Urinary bladder (tissue), 3 donors: ENCODE measurements at regions not wholly inside any gene's neighbourhood (a gene's known extent, or its start where the extent isn't known, plus 50 kb on each side); places are given as distances from the start of the nearest gene placed in this dataset.

Experiments used
- DNase-seq: peaks from one replicate; pipeline ENCODE4 v3.0.0-alpha.2; 2015; ENCODE audit errors: extremely low spot score
- H3K27ac ChIP-seq: one replicate; pipeline ENCODE4 v1.5.1; 2013; ENCODE audit warnings: low read depth, mild to moderate bottlenecking, moderate library complexity
- H3K36me3 ChIP-seq: one replicate; pipeline ENCODE4 v1.6.1; 2013; ENCODE audit warnings: mild to moderate bottlenecking, moderate library complexity; ENCODE audit not compliant: insufficient read depth
- H3K4me1 ChIP-seq: one replicate; pipeline ENCODE4 v1.6.1; 2013; ENCODE audit warnings: mild to moderate bottlenecking, moderate library complexity; ENCODE audit not compliant: insufficient read depth
- H3K4me3 ChIP-seq: one replicate; pipeline ENCODE4 v1.5.1; 2013; ENCODE audit warnings: low read depth, low read length
- WGBS: extraction: QIAGEN DNeasy Blood & Tissue Kit; methylation state at CpG from one replicate; pipeline ENCODE4 v1.1.7; 2013; 5-methylcytosine and 5-hydroxymethylcytosine counted together
- donor health status: healthy with polysubstance abuse.
- donor health status: healthy.

DNA sequence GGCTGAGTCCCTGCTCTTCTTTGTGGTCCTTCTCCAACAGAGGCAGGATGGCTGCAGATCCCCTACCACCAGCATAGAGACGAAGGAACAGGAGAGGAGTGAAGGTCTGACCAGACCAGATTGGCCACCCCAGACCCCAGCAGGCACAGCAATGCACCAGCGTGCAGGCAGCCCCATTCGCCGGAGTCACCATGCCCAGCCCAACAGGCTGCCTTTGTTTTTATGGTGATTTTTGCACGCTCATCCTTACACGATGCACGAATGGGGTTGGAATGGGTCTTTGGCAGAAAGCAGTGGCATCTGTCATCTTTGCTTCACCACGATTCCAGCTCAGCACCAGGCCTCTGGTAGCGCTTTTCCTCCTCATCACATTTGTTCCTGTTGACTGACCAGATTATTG is 427.6 kb downstream of the INHBA start:
- no peak for DNase-seq
- no peak overlapping the region for H3K27ac ChIP-seq
- no peaks in the 10 kb centered on the region for H3K36me3 ChIP-seq
- 93% methylated on average over 9 of the region's 9 CpGs for WGBS
- H3K4me1 ChIP-seq: no peaks in the 10 kb centered on the region
- H3K4me3 ChIP-seq: no peak overlapping the region

DNA sequence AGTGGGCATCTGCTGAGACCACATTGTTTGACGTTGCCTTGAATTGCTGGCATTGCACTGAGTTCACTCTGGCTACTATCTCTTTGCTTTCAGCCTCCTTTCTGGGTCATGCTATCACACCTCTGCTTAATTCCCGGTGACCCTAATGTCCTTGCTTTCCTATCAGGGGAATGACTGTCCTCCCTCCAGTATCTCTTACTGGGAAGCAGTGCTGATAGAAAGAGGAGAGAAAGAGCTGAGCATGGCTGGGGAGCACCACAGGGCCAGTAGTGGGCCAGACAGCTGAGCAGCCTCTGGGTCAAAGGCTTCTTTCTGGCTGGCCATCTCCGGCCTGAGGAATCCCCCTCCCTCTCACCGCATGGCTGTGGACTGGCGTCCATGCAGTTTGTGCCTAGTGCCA is 428.7 kb downstream of the INHBA start:
- DNase-seq: no peak
- WGBS: 87% methylated on average over 5 of the region's 5 CpGs

DNA sequence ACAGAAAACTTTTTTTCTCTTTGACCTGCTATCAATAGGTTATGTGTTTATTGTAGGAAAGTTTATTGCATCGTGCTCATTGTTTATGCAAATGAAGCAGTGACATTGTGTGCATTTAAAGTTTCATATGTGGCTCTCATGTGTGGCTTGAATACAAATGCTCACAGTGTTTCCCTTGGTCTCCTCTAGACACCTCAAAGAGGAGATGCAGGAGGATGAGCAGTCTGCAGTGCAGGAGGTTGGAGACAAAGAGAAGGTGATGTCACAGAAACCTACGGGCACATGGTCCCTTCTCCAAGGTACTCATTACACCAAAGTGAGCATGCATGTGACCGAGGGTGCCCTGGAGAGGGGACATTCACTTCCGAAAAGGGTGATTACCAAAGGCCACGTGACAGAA is 430.2 kb downstream of the INHBA start:
- 93% methylated on average over 5 of the region's 5 CpGs for WGBS
- Histone ChIP-seq H3K36me3 (no peaks in the 10 kb centered on the region), H3K4me1 (no peaks in the 10 kb centered on the region), H3K27ac (no peak overlapping the region), H3K4me3 (no peak overlapping the region)
- no peak for DNase-seq

More for the DNA sequence above, 428.7 kb downstream of the INHBA start:
- Histone ChIP-seq H3K4me3 (no peak overlapping the region), H3K27ac (no peak overlapping the region), H3K36me3 (no peaks in the 10 kb centered on the region), H3K4me1 (no peaks in the 10 kb centered on the region)

DNA sequence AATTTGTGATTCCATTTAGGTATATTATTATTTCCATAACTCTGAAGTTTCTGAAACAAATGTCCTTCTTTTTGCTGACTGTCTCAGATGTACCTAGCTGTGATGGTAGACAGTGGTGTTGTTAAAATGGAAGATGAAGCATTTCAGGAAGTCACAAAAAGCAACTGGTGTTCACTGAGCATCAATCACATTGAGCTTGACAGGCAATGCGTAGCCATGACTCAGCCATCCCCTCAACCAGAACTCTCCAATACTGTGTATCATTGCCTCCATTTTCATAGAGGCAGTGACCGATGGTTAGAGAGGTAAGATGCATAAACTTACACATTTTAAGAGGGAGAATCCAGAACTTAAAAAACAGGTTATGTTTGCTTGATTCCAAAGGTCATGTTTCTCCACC is 434.0 kb downstream of the INHBA start:
- DNase-seq: no peak
- no peaks in the 10 kb centered on the region for H3K36me3 ChIP-seq
- no peaks in the 10 kb centered on the region for H3K4me1 ChIP-seq
- H3K4me3 ChIP-seq: no peak overlapping the region
- H3K27ac ChIP-seq: no peak overlapping the region
- WGBS: 97% methylated on average over 2 of the region's 2 CpGs

DNA sequence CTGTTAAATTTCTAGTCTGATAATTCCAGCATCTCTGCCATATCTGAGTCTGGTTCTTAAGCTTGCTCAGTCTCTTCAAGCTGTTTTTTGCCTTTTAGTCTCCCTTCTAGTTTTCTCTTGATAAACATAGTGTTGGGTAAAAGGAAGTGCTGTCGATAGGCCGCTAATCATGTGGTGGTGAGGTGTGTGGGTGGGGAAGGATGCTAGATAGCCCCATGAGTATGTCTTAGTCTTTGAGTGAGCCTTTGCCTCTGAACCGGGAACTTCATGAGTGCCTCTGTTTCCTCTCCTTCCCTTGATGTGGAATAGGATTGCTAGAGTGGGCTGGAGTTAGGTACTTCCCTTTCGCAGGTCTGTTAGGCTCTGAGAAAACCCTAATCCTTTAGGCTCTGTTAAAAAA is 441.8 kb downstream of the INHBA start:
- no peak for DNase-seq
- WGBS: 85% methylated on average over 4 of the region's 4 CpGs
- Histone ChIP-seq H3K27ac (no peak overlapping the region), H3K36me3 (no peaks in the 10 kb centered on the region), H3K4me3 (no peak overlapping the region), H3K4me1 (no peaks in the 10 kb centered on the region)

DNA sequence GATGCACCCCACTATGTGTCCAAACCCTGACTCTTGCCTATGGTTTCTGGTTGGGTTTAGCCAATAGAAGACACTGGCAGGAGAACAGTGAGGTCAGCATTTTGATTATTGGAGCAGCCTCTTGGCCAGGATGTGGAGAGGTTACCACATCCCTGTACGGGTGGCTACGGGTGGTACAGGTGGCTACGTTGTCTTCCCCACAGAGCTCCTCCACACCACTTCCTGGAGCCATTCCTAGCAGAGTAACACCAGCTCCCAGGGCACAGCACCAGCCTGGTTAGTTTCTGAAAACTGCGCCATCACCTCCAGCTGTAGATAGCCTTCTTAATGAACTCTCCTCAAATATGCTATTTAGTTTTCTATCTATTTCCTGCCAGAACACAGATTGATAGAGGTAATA is 445.2 kb downstream of the INHBA start:
- WGBS: 83% methylated on average over 4 of the region's 4 CpGs
- Histone ChIP-seq H3K27ac (no peak overlapping the region), H3K36me3 (no peaks in the 10 kb centered on the region), H3K4me1 (no peaks in the 10 kb centered on the region), H3K4me3 (no peak overlapping the region)
- DNase-seq: no peak

DNA sequence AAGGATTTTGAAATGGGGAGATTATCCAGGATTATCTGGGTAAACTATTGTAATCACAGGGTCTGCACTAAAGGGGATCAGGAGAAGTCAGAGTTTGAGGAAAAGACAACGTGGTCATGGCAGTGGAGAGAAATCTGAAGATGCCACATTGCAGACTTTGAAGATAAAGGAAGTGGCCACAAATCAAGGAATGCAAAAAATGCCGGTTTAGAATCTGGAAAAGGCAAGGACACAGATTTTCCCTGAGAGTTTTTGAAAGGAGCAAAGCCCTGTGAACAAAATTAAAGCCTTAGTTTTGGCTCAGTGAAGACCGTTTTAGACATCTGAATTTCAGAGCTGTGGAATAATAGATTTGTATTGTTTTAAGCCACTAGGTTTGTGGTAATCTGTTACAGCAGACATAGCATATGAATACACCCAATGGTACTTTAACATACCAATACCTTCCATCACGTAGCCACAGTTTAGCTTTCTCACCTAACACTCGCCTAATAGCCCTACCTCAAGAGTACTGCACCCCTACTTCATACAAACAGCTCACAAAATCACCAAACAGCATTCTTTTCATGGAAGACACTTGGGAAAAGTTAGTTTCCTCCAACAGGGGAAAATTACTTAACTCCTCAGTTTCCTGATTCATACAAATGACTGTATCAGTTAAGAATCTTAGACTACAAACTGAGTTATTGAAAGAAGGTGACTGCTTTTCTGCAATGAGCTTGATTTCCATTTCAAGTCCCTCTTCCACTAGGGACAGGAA is 446.5 kb downstream of the INHBA start:
- no peak overlapping the region for H3K4me3 ChIP-seq
- no peaks in the 10 kb centered on the region for H3K36me3 ChIP-seq
- H3K4me1 ChIP-seq: no peaks in the 10 kb centered on the region
- 67% methylated on average over 5 of the region's 5 CpGs for WGBS
- no peak for DNase-seq
- H3K27ac ChIP-seq: no peak overlapping the region

DNA sequence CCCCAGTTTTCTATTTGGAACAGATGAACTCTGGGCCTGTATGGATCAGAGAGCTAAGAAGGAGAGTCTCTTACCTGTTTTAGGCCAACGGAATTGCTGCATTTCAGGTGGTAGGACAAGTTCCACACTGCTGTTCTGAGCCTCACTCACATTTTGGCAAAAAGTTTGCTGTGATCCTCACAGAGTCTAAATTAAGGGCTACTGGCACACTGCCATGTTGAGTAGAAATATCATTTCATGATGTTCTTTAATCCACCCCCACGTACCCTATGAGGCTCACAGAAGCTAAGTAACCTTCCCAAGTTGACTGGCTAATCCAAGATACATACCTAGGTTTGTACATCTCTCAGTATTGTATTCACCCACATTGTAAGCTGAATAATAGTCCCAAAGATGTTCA is 447.2 kb downstream of the INHBA start:
- H3K4me3 ChIP-seq: no peak overlapping the region
- no peak overlapping the region for H3K27ac ChIP-seq
- 66% methylated on average over 2 of the region's 2 CpGs for WGBS
- no peaks in the 10 kb centered on the region for H3K36me3 ChIP-seq
- no peak for DNase-seq
- H3K4me1 ChIP-seq: no peaks in the 10 kb centered on the region

DNA sequence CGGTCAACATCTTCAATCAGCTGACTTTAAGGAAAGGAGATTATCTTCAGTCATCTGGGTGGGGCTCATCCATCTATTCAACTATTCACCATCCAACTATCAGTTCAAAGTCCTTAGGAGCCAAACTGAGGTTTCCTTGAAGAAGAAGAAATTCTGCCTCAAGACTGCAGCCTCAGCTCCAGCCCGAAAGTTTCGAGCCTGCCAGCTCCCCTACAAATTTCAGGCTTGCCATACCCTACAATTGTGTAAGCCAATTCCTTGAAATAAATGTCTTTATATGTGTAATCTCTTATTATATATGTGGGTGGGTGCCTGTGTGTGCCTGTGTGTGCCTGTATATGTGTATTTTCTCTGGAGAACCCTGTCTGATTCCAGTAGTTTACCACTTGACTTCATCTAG is 447.8 kb downstream of the INHBA start:
- H3K4me1 ChIP-seq: no peaks in the 10 kb centered on the region
- no peak overlapping the region for H3K27ac ChIP-seq
- 97% methylated on average over 3 of the region's 3 CpGs for WGBS
- H3K4me3 ChIP-seq: no peak overlapping the region
- no peak for DNase-seq
- no peaks in the 10 kb centered on the region for H3K36me3 ChIP-seq

DNA sequence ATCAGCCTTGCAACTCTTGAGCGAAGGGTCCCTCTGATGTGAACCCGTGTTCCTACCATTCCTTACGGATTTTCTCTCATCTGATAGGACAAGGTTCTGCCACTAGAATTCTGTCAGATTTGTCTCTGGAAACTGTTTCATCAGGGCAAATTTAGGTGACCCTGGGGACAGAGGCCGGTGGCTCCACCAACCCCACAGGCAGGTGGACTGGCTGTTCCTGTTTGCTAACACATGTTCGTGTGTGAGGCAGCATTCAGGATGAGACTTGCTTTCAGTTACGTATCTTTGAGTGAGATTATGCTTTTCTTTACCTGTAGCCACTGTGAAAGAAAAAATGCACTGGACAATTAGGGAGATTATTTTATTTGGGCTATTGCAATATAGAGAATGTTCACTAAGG is 449.9 kb downstream of the INHBA start:
- Histone ChIP-seq H3K36me3 (no peaks in the 10 kb centered on the region), H3K27ac (no peak overlapping the region), H3K4me1 (no peaks in the 10 kb centered on the region), H3K4me3 (no peak overlapping the region)
- no peak for DNase-seq
- WGBS: 91% methylated on average over 6 of the region's 6 CpGs

DNA sequence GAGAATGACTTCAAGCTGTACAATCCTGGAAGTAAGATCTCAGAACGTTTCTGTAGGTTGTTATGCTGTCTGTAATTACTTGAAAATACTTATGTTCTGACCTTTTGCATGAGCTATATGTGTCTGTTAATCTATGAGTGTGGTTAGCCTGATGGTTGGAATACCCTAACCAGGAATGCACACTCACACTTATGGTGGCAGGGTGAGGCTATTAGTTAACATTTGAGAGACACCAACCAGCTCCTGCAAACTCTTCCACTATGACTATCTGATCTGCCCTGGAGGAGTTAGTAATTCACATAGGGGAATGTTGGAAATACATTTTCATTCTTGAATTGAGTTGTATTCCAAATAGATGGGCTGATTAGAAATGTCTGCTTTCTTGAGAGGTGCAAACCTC is 450.3 kb downstream of the INHBA start:
- Histone ChIP-seq H3K36me3 (no peaks in the 10 kb centered on the region), H3K4me1 (no peaks in the 10 kb centered on the region), H3K27ac (no peak overlapping the region), H3K4me3 (no peak overlapping the region)
- DNase-seq: no peak
- WGBS: 72% methylated on average over 1 of the region's 1 CpG

DNA sequence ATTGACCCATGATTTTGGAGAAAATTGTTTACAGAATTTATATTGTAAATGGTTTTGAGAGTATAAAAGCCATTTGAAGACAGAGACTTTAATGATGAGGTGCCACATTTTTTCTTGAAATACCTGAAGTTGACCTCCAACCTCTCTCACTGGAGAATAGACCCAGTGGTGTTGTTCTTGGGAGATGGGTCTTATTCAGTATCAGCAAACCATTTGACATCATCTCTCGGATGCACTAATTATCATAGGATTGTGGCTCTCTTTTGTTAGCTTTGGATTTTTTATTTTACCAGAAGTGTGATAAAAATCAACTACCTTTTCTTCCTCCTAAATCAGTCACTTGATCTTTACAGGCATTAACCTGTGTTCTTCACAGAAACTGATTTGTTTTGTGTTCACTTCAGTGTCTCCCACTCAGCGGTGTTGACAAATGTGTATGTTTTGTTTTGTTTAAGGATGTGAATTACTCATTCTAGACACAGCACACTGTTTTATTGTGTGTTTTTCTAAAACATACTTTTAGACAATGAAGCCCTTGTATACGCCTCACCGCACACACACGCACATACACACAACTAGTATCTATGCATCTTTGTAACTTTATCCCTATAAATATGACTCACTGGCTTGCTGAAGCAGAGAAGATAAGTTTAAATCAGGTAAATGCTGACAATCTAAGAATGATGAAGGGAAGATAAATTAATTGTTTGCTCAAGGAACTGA is 455.6 kb downstream of the INHBA start:
- no peak overlapping the region for H3K4me3 ChIP-seq
- H3K36me3 ChIP-seq: no peaks in the 10 kb centered on the region
- H3K4me1 ChIP-seq: no peaks in the 10 kb centered on the region
- WGBS: 89% methylated on average over 5 of the region's 5 CpGs
- DNase-seq: no peak
- no peak overlapping the region for H3K27ac ChIP-seq

DNA sequence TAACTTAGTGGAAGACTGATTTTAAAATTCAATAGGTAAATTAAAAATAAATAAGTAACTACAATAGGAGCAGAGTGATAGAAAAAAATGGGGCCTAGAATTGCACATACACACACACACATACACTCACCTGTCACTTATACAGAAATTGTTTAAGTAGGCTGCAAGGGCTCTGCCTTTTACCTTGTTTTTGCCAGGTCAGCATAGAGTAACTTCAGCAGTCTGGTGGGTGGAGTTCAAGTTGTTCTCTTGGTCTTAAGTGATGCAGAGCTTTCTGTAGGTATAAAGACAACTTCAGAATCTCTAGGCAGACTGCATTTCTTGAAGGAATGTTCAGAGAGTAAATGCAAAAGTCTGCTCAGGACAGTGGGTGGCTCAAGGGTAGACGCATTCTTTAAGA is 457.0 kb downstream of the INHBA start:
- no peak for DNase-seq
- no peaks in the 10 kb centered on the region for H3K4me1 ChIP-seq
- H3K36me3 ChIP-seq: no peaks in the 10 kb centered on the region
- WGBS: 94% methylated on average over 1 of the region's 1 CpG
- H3K27ac ChIP-seq: no peak overlapping the region
- no peak overlapping the region for H3K4me3 ChIP-seq

DNA sequence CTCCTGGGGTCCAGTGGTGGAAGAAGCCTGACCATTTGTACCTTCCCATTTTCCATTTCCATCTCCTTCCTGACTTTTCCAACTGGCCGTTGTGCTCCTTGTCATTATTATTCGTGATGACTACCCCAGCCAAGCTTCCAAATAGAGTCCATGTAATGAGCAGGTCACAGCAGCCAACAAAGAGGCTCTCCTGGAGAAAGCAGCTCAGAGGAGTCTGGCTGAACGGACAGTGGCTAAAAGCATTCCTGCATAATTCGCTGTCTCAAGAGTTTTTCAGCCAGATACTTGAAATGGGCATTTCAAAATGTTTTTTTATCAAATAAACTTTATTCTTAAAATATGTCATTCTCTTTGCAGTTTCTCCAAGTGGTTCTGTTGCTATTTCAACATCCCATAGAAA is 458.6 kb downstream of the INHBA start:
- Histone ChIP-seq H3K4me3 (no peak overlapping the region), H3K4me1 (no peaks in the 10 kb centered on the region), H3K27ac (no peak overlapping the region), H3K36me3 (no peaks in the 10 kb centered on the region)
- WGBS: 87% methylated on average over 4 of the region's 4 CpGs
- no peak for DNase-seq
